Keratinocyte (primary cell): ENCODE measurements at regions not wholly inside any gene's neighbourhood (a gene's known extent, or its start where the extent isn't known, plus 50 kb on each side); places are given as distances from the start of the nearest gene placed in this dataset.

ENCODE experiments used
- CTCF ChIP-seq, 3 experiments: IDR thresholded peaks in 1 of 3; conservative IDR thresholded peaks in 1 of 3; optimal IDR thresholded peaks in 1 of 3; 2 replicates in 2 of 3; 3 replicates in 1 of 3; pipeline versions ENCODE3 to v1.5.1; 2011; ENCODE audit warnings: low read length in 3 of 3, mild to moderate bottlenecking in 3 of 3, moderate library complexity in 2 of 3, control low read depth in 1 of 3, inconsistent platforms in 1 of 3; ENCODE audit not compliant: insufficient read depth in 2 of 3; ENCODE audit errors: extremely low read depth in 1 of 3
- EZH2 ChIP-seq: IDR thresholded peaks from one replicate; pipeline ENCODE4 v1.6.1; 2012; ENCODE audit warnings: inconsistent platforms, mild to moderate bottlenecking, low read length, moderate library complexity

- no peak for TF ChIP-seq CTCF (optimal IDR thresholded peaks at IDR 0.05 in 1 of 3, IDR thresholded peaks at IDR 0.05 in 1 of 3, conservative IDR thresholded peaks at IDR 0.05 in 1 of 3; ENCODE audit: extremely low read depth in 1 of 3, insufficient read depth in 2 of 3, low read length in 3 of 3)
- no peak for TF ChIP-seq EZH2
These were observed 1399.9 kb upstream of the B3GALT2 start for GRCh38 chr1:194586302-194586701.
